ENCODE measurements at regions not wholly inside any gene's neighbourhood (a gene's known extent, or its start where the extent isn't known, plus 50 kb on each side); places are given as distances from the start of the nearest gene placed in this dataset.
A peak's percentile ranks its signal among the peaks of the same experiment; 100 is the strongest.
"Not testable (repeated sequence)": the region's sequence is repeated elsewhere in the genome, so short reads cannot be mapped to it uniquely, and the experiment has no call there.

- DNase-seq = no peak
Observed at GRCh38 chr3:22843854-22844253, 359.3 kb upstream of the UBE2E2 start.

DNA sequence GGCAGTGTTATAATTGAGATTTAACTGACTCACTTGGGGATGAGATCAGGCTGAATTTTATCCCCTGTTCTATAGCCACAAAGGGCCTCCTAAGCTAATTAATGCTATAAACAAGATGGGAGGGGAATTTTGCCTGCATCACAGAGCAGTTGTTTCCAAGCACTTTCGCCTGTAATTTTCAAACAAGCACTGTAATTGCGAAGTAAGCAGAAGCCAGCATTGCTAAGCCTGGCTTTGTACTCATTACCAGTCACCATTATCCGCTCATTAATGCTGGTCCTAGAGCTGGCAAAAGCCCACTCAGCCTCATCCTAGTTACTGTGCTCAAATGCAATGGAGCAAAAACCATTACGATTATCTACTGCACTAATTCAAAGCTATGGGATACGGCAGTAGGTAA lies 356.6 kb upstream of the UBE2E2 start:
- DNase-seq = no peak

DNA sequence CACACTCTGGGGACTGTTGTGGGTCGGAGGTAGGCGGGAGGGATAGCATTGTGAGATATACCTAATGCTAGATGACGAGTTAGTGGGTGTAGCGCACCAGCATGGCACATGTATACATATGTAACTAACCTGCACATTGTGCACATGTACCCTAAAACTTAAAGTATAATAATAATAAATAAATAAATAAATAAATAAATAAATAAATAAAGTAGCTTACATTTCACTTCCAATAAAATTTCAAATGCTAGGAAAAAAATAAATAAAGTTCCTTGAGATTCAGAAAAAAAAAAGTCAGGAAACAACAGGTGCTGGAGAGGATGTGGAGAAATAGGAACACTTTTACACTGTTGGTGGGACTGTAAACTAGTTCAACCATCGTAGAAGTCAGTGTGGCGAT lies 353.5 kb upstream of the UBE2E2 start:
- DNase-seq = not testable (repeated sequence)

GRCh38 chr3:22856811-22857210 lies 346.3 kb upstream of the UBE2E2 start:
- DNase-seq = no peak

DNA sequence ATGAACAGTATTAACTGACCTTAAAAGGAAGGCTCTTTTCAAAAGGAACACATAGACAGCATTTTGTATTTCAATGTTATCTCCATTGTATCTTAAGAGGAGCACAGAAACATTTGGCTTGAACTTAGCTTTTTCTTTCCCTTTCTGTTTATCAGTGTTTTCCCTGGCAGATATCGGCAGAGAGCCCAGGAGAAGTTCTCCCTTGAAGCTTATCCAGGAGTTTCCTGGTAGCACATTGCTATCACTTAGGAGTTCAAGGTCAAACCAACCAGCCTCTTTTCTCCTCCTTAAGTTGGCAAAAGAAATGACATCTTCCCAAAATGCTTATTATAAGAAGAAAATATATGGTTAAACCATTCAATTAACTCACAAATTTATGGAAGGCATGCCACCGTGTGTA lies 344.6 kb upstream of the UBE2E2 start:
- DNase-seq = no peak

GRCh38 chr3:22859618-22860017 lies 343.5 kb upstream of the UBE2E2 start:
- DNase-seq = no peak

DNA sequence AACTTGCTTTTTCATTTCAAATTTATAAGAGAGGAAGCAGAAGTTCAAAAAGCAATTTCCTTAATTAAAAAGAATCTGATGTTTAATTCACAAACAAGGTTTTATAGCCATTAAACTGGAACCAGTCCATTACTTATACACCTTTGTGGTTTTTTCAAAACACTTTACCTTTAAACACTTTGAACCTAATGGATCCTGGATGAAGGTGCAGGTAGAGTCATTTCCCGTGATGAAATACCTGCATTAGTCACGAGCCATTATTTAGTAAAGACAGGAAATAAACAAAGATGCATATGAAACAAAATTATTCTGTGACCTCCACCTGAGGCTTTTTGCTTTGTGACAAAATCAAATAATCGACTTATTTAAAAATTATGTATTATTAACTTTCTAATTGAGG lies 341.7 kb upstream of the UBE2E2 start:
- DNase-seq = no peak

GRCh38 chr3:22862111-22862510 lies 341.0 kb upstream of the UBE2E2 start:
- DNase-seq = no peak

GRCh38 chr3:22882834-22883233 lies 320.3 kb upstream of the UBE2E2 start:
- DNase-seq = not testable (repeated sequence)

- no peak for DNase-seq
Observed at GRCh38 chr3:22885039-22885438, 318.1 kb upstream of the UBE2E2 start.

- no peak for DNase-seq
Observed at GRCh38 chr3:22885574-22886341, 317.4 kb upstream of the UBE2E2 start.

GRCh38 chr3:22886439-22887068 lies 316.6 kb upstream of the UBE2E2 start:
- no peak for DNase-seq

DNA sequence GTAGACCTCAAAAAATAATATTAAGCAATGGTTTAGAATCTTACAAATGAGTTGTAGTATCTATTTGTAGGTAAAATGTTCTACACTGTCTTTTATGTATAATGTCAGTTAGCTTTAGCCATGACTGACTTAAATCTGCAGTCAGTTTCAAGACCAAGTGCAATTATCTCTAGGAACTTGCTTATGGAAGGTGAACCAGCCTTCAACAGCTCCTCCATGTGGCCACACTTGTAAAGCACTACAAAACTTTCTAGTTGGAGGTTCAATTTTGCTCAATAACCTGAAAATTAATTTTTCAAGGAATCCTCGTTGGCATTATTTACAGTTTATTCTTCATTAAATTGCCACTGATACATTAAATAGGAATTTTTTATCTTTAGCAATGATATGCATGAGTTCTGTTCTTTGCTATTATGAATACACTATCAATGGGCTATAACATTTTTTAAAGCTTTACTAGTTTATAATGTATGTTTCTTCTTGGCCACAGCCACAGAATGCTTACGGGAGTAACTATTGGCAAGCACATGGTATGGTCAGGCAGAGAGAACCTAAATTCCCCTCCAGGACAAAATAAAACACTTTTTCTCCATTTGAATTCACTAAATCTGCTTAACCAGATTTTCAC lies 315.3 kb upstream of the UBE2E2 start:
- peak; percentile 8 for DNase-seq

DNA sequence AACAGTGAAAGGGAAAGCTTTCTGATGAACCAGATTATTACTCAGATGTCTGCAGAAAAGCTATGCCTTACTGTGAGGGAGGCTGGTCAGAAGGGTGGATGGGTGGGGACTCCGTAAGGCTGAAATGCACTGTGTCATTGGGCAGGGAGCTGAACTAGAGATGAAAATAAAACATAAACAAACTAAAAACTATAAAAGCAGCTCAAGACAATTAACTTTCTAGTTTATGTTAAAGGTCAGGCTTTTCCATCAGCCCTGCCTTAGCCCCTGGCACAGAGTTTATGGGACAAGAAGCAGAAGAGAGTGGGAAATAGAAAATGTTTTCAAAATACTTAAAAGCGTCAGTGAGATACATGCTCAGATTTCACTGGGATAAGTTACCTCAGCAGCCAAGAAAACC lies 310.0 kb upstream of the UBE2E2 start:
- no peak for DNase-seq

- no peak for DNase-seq
Observed at GRCh38 chr3:22893644-22894325, 309.3 kb upstream of the UBE2E2 start.

- DNase-seq = no peak
Observed at GRCh38 chr3:22894865-22895264, 308.3 kb upstream of the UBE2E2 start.

DNA sequence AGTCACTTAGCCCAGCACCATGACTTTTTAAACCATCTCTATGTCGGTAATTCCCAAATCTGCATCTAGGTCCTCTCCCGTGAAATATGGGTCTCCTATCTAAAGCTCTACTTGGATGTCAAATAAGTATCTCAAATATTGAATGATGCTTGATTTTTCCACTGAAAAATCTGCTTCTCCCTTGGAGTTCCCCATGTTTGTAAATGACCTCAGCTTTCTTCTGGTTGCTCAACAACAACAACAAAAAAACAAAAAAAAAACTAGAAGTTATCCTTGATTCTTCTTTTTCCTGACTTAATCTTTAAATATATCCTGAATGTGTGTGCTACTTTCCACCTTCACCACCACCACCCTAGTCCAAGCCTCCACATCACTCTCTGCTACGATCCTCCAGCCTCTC lies 307.5 kb upstream of the UBE2E2 start:
- DNase-seq = no peak

DNA sequence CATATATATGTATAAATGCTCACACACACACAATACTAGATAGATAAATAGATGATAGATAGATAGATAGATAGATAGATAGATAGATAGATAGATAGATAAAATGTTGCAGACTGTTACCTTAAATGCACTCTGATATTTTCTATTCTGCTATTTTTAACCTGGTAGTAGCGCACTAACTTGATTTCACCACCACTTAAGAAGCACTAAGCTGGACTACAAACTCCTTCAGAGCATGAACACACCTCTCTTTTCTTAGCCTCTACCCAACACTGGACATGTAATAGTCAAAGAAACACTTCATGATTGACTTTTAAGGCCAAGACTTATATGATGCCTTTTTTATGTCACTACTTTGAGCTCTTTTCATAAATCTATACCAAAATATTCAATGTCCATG lies 304.6 kb upstream of the UBE2E2 start:
- DNase-seq = no peak

- no peak for DNase-seq
Observed at GRCh38 chr3:22899441-22899840, 303.7 kb upstream of the UBE2E2 start.

DNA sequence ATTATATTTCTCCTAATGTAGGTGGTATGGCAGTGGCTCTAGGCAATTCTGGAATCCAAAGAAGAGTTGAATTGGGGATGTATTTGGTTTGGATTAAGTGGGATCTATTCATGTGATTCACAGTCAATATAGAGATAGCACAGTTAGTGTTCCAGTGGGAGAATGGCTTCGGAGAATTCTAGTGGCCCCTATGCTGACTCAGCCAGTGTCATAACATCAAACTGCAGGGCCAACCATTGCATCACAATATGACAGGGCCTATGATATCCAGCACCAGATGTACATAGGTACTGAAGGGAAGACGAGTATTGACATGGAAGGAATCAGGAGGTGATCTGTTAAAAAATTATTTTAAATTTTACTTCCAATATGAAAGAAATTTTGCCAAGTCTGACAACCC lies 302.8 kb upstream of the UBE2E2 start:
- DNase-seq = no peak

DNA sequence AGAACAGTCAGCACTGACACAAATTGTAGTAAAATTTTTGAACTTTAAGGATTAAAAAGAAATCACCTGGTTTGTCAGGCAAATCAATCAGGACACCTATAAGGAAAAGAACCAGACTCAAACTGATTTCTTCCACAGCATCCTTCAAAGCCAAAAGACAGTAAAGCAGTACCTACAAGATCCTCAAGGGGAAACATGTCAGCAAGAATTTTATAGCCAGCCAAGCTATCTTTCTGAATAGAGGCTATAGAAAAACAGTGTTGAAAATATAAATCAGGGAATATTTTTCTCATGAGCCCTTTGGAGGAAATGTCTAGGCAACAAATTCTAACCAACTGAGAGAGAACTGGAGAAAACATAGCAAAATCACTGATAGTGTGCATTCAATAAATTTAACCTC lies 301.4 kb upstream of the UBE2E2 start:
- no peak for DNase-seq

DNA sequence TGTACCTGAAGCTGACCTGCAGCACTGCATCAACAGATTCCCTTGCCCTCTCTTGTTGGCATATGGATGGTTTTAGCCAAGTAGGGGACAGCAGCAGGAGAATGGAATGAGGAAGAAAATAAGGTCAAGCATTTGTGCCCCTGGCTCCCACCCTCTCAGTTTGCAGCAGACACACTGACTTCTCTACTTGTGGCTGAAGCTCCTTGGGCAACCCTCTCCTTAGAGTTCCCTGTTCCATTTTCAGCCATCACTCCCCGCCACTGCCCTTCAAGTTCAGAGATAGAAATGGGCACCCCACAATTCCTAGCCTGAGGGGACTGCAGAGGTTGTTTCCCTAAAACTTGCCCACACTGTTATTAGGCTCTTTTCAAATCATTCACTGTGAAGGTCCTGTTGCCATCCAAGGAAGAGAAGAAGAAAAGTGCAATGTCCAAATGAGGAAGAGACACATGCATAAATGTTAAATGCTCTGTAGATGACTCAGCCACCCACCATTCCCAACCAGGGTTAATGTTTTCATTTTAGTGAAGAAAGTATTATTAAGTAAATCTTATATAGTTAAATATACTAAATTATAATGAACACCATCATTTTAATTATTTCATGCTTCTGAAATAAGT lies 295.9 kb upstream of the UBE2E2 start:
- DNase-seq = peak; percentile 1

DNA sequence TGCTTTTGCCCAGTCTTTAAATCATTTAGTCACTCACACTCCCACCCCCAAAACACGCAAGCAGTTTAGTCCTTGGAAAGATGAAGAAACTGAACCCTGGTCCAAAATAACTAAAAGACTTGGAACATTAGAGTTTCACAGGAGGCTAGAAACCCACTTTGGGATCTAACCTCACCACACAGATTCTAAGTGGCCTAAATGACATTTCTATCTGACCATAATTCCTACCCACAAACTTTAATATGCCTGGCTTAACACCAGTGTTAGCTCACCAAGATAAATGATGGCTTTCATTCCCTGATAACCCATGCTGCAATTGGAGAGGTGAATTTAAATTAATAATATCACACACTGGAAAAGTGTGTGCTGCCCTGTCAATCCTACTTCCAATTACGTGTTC lies 295.3 kb upstream of the UBE2E2 start:
- no peak for DNase-seq
